H1 (cell line): ENCODE measurements at regions not wholly inside any gene's neighbourhood (a gene's known extent, or its start where the extent isn't known, plus 50 kb on each side); places are given as distances from the start of the nearest gene placed in this dataset.

ENCODE experiments used
- CBX8 ChIP-seq: fragments of 300-800, 300-1000 bp; sonication (generic); IDR thresholded peaks from 2 replicates; pipeline ENCODE4 v1.7.1; 2016; ENCODE audit warnings: low read depth, low read length, borderline replicate concordance
- EZH2 ChIP-seq: fragments of 200-600 bp; sonication (generic); IDR thresholded peaks from 2 replicates; pipeline ENCODE4 v1.7.1; 2012; ENCODE audit warnings: low read depth, mild to moderate bottlenecking, moderate library complexity, low read length, inconsistent platforms; ENCODE audit not compliant: severe bottlenecking
- POLR2A ChIP-seq, 2 experiments: IDR thresholded peaks; 1 replicate in 1 of 2; 2 replicates in 1 of 2; pipeline ENCODE4 v1.6.1; 2011; ENCODE audit warnings: low read depth in 2 of 2, low read length in 2 of 2, mild to moderate bottlenecking in 2 of 2; ENCODE audit errors: control extremely low read depth in 1 of 2
- POLR2AphosphoS5 ChIP-seq: IDR thresholded peaks from 2 replicates; pipeline ENCODE4 v1.6.1; 2011; ENCODE audit warnings: low read depth, low read length
- SP2 ChIP-seq: IDR thresholded peaks from 2 replicates; pipeline ENCODE4 v1.6.1; 2012; ENCODE audit warnings: mild to moderate bottlenecking, low read length, inconsistent platforms
- YY1 ChIP-seq: IDR thresholded peaks from 2 replicates; pipeline ENCODE4 v1.6.1; 2011; ENCODE audit warnings: low read depth, mild to moderate bottlenecking, low read length
- TF ChIP-seq, protein P1 (sequence below): IDR thresholded peaks from 2 replicates; pipeline ENCODE4 v1.6.1; 2012; ENCODE audit warnings: inconsistent platforms
- TF ChIP-seq, protein P2 (sequence below), 3 experiments: IDR thresholded peaks; 1 replicate in 2 of 3; 2 replicates in 1 of 3; pipeline versions ENCODE4 v1.5.1 to v1.6.1; 2011; ENCODE audit warnings: low read length in 3 of 3, mild to moderate bottlenecking in 3 of 3, inconsistent platforms in 2 of 3, low read depth in 1 of 3, moderate library complexity in 1 of 3; ENCODE audit not compliant: insufficient read depth in 1 of 3; ENCODE audit errors: control extremely low read depth in 1 of 3

DNA sequence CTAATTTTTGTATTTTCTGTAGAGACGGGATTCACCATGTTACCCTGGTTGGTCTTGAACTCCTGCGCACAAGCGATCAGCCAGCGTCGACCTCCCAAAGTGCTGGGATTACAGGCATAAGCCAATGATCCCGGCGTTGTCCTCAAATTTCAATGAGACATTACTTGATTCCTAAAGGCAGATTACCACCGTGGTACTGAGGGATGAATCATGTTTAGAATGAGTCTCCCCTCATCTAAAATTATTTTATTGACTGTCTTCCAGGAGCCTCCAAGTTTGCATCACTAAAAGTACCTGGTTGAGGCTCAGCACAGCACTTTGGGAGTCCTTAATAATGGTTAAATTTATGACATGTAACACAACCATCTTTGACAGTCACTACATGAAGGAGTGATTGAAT, 142.2 kb upstream of the AKR1E2 start:
- TF ChIP-seq, protein P1, sequence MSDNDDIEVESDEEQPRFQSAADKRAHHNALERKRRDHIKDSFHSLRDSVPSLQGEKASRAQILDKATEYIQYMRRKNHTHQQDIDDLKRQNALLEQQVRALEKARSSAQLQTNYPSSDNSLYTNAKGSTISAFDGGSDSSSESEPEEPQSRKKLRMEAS = no peak
- TF ChIP-seq YY1 = no peak
- TF ChIP-seq EZH2 = no peak
- TF ChIP-seq, protein P2, sequence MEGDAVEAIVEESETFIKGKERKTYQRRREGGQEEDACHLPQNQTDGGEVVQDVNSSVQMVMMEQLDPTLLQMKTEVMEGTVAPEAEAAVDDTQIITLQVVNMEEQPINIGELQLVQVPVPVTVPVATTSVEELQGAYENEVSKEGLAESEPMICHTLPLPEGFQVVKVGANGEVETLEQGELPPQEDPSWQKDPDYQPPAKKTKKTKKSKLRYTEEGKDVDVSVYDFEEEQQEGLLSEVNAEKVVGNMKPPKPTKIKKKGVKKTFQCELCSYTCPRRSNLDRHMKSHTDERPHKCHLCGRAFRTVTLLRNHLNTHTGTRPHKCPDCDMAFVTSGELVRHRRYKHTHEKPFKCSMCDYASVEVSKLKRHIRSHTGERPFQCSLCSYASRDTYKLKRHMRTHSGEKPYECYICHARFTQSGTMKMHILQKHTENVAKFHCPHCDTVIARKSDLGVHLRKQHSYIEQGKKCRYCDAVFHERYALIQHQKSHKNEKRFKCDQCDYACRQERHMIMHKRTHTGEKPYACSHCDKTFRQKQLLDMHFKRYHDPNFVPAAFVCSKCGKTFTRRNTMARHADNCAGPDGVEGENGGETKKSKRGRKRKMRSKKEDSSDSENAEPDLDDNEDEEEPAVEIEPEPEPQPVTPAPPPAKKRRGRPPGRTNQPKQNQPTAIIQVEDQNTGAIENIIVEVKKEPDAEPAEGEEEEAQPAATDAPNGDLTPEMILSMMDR (IDR thresholded peaks at IDR 0.05; ENCODE audit: control extremely low read depth in 1 of 3, insufficient read depth in 1 of 3, low read depth in 1 of 3, low read length in 3 of 3) = no peak
- TF ChIP-seq CBX8 = no peak
- TF ChIP-seq SP2 = no peak
- TF ChIP-seq POLR2AphosphoS5 = no peak
- TF ChIP-seq POLR2A (IDR thresholded peaks at IDR 0.05; ENCODE audit: control extremely low read depth in 1 of 2, low read depth in 2 of 2, low read length in 2 of 2) = no peak
